SK-N-SH (cell line): ENCODE measurements at regions not wholly inside any gene's neighbourhood (a gene's known extent, or its start where the extent isn't known, plus 50 kb on each side); places are given as distances from the start of the nearest gene placed in this dataset.

ENCODE experiments used
- EZH2phosphoT487 ChIP-seq: fragments of 200-600 bp; sonication (generic); IDR thresholded peaks from 2 replicates; pipeline ENCODE4 v1.6.1; 2017; ENCODE audit warnings: low read depth, mixed run types, mild to moderate bottlenecking, antibody characterized with exemption, moderate library complexity, borderline replicate concordance
- TF ChIP-seq, protein P1 (sequence below): fragments of 200-600 bp; sonication (generic); IDR thresholded peaks from 2 replicates; pipeline ENCODE4 v1.6.1; 2017; ENCODE audit warnings: antibody characterized with exemption, mild to moderate bottlenecking, moderate library complexity
- TF ChIP-seq, protein P2 (sequence below): IDR thresholded peaks from 2 replicates; pipeline ENCODE4 v1.4.0; 2012; ENCODE audit warnings: low read depth

DNA sequence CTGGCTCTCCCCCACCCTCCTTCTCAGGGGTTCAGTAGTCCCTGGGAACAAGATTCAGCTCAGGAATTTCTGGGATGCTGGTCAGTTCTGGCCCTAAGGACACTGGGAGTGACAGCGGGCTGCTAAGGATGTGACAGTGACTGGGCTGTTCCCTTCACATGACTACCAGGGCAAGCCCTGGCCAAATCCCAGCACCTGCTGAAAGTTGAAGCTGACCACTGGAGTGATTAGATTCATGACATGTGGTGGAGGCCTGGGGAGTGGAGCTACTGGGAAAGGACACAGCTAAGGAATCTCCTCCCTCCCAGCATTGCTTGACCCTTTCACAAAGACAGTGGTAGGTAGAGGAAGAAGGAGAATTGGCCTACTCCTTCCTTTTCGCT, 204.9 kb downstream of the DAD1 start:
- TF ChIP-seq, protein P1, sequence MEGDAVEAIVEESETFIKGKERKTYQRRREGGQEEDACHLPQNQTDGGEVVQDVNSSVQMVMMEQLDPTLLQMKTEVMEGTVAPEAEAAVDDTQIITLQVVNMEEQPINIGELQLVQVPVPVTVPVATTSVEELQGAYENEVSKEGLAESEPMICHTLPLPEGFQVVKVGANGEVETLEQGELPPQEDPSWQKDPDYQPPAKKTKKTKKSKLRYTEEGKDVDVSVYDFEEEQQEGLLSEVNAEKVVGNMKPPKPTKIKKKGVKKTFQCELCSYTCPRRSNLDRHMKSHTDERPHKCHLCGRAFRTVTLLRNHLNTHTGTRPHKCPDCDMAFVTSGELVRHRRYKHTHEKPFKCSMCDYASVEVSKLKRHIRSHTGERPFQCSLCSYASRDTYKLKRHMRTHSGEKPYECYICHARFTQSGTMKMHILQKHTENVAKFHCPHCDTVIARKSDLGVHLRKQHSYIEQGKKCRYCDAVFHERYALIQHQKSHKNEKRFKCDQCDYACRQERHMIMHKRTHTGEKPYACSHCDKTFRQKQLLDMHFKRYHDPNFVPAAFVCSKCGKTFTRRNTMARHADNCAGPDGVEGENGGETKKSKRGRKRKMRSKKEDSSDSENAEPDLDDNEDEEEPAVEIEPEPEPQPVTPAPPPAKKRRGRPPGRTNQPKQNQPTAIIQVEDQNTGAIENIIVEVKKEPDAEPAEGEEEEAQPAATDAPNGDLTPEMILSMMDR = no peak
- TF ChIP-seq EZH2phosphoT487 = no peak
- TF ChIP-seq, protein P2, sequence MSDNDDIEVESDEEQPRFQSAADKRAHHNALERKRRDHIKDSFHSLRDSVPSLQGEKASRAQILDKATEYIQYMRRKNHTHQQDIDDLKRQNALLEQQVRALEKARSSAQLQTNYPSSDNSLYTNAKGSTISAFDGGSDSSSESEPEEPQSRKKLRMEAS = no peak
